GM04503 (cell line): ENCODE measurements at regions not wholly inside any gene's neighbourhood (a gene's known extent, or its start where the extent isn't known, plus 50 kb on each side); places are given as distances from the start of the nearest gene placed in this dataset.
"Not testable (repeated sequence)": the region's sequence is repeated elsewhere in the genome, so short reads cannot be mapped to it uniquely, and the experiment has no call there.

Source experiments
- DNase-seq: peaks from one replicate; pipeline ENCODE4 v3.0.0-alpha.2; 2012; ENCODE audit warnings: low read depth

GRCh38 chr20:29427201-29428060, 1830.0 kb upstream of the DEFB115 start:
- DNase-seq = no peak

GRCh38 chr20:29430531-29430930, 1826.9 kb upstream of the DEFB115 start:
- DNase-seq = no peak

DNA sequence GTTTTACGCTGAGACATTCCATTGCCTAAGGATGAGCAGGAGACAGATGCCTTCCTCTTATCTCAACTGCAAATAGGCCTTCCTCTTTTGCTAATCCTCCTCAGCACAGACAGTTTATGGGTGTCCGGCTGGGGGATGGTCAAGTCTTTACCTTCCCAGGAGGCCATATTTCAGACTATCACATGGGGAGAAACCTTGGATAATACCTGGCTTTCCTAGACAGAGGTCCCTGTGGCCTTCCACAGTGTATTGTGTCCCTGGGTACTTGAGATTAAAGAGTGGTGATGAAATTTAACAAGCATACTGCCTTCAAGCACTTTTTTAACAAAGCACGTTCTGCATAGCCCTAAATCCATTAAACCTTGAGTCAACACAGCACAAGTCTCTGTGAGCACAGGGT, 1816.7 kb upstream of the DEFB115 start:
- not testable (repeated sequence) for DNase-seq

DNA sequence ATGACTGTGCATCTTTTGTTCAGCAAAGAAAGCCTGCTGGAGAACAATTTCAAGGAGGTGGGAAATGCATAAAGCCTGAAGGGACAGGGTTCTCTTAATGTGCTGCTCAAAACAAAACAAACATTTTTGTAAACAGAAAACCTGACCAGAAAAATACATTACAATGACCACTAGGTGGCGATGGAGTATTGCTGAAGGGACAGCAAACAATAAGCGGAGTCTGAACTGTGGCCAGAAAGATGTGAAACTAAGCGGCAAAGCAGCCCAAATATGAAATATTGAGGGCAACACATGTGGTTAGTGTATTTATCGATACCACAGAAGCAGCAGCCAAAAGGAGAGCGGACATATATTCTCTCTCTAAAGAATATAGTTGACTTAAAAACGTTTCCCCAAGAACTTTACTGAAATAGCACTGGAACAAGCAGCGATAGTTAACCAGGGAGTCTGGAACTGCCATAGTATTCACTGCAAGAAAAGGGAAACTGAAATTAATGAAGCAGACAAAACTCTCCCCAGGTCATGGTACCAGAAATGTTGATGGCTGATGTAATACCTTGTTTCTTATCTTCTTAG, 1814.2 kb upstream of the DEFB115 start:
- DNase-seq = peak; percentile 15

GRCh38 chr20:29443819-29444218, 1813.6 kb upstream of the DEFB115 start:
- DNase-seq = no peak

GRCh38 chr20:29445050-29445907, 1812.2 kb upstream of the DEFB115 start:
- peak; percentile 2 for DNase-seq

DNA sequence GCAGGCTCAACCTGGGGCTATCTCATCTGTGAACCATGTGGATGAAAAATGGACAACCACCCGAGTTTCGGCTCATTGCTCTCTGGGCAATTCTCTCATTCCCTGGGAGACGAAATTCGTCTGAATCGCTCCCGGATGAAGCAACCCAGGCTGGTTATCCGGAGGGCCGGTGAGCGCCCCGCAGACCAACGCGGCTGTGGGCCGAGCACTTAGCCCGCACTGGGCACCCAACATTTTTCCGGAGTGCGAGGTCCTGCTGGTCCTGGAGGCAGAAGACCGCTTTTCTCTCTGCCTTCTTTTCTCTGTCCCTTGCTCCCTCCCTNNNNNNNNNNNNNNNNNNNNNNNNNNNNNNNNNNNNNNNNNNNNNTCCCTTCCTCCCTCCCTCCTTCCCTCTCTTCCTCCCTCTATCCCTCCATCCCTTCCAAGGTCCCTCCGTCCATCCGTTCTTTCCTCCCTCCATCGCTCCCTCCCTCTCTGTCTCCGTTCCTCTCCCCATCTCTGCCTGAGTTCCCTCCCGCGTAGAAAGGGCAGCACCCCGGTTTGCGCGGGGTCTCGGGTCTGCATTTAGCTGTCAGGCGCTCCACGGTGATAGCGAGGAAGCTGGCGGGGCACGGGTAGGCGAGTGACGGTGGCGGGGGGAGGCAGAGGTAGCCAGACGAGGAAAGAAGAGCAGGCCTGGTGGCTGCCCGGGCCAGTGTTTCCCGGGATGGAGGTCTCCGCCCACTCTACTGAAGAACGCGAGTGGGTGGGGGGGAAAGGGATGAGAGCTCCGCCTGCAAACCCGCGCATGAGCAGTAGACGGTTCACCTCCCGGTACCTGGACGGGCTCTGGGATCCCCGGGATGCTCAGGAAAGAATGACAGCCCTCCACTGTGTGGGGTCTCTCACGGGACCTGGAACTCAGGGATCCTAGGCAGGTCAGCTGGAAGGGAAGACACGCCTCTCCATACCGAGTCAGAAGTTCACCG, 1809.7 kb upstream of the DEFB115 start:
- not testable (repeated sequence) for DNase-seq

DNA sequence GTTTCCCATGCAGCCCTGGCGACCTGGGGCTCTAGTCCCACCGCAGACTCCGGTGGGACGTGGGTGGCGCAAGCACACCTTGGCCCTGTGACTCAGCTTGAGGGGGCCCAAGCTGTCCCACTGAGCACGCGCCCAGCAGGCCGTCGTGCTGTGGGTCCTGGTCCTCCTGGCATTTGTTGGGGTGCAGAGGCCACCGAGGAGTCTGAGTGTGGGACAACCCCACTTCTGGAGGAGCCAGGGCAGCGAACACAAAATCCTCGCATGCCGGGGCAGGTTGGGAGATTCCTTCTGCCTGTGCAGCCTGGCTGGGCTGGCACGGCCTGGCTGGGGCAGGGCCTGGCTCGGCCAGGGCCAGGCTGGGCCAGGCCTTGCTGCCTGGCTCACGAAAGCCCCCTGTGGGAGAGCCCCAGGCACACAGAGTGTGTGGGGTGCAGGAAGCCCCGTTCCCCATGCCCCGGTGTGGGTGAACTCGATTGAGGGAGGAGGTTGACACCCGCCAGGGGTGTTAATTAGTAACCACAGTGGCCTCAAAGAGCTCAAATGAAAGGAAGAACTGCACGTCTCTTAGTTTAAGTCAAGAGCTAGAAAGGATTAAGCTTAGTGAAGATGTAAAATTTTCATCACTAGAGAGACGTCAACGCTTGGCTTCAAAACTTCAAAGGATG, 1808.5 kb upstream of the DEFB115 start:
- DNase-seq = no peak

GRCh38 chr20:29452186-29452585, 1805.3 kb upstream of the DEFB115 start:
- no peak for DNase-seq

DNA sequence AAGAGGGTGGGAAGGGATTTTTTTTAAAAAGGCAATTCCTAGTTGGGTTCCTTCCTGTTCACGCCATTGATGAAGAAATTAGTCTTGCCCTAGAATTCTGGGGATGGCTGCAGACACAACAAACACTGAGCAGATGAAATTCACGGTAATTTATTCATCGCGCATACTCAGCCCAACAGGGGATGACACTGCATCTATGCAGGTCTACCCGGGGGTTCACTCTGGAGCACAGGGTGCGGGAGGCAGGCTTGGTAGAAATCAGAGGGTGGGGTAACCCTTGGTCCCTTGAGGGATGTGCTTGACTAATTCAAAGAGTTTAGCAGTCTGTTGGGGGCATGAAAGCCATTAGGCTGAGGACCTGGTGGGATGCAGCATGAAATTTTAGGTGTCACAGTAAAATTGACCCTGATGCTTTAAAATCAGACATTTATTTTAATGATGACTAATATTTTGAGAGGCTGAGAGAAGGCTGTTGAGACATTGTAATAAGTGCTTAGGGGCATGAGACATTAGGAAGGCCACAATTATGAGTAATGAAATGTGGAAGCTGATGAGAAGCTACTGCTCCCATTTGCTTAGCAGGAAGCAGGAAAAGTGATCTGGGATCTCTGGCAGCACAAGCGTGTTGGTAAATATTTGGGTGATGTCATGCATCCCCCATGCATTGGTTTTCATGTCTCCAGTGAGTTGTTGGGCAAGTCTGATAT, 1800.3 kb upstream of the DEFB115 start:
- DNase-seq = not testable (repeated sequence)

DNA sequence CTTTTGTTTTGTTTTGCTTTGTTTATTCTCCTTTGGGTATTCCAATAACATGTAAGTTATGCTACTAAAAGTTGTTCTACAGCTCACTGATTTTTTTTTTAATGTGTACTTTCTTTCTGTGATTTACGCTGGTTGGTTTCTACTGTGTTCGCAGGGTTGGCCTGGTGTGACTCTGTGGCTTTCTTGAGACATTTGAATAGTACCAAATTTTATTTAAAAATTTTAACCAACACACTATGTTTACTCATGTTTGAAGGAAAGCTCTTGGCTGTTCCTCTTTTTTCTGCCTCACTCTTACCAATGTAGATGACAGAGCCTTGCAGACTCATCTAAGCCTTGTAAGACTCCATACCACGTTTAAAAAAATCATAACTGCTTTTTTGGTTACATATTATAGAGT, 1784.9 kb upstream of the DEFB115 start:
- DNase-seq = no peak

DNA sequence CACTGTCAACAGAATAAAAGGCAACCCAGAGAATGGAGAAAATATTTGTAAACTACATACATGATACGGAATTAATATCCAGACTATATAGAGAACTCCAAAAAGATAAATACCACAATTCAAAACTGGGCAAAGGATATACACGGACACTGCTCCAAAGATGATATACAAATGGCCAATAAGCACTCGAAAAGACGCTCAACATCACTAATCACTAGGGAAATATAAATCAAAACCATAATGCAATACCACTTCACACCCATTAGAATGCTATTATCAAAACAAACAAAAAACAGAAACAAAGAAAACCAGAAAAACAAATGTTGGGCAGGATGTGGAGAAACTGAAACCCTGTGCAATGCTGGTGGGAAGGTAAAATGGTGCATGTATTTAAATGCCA, 1764.6 kb upstream of the DEFB115 start:
- DNase-seq = not testable (repeated sequence)

DNA sequence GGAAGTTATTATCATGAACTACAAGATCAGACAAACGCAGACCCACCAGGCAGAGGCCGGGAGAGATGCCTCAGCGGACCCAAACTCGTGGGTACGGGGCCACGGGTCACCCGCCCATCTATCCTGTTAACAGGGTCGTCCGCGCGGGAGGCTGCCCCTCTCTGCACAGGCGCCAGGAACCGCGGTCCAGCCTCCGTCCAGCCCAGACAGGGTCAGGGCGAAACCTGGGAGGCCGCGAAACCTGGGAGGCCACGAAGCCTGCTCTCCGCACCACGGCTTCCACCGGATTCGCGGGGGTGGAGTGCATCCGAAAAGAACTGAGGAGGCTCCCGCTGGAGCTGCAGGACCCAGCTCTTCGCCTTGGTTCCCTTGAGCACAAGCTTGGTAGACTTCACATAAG, 1760.7 kb upstream of the DEFB115 start:
- DNase-seq = not testable (repeated sequence)

- DNase-seq = no peak
Measured at GRCh38 chr20:29497261-29497671, 1760.2 kb upstream of the DEFB115 start.

GRCh38 chr20:29497684-29498083, 1759.8 kb upstream of the DEFB115 start:
- not testable (repeated sequence) for DNase-seq

GRCh38 chr20:29500738-29501137, 1756.7 kb upstream of the DEFB115 start:
- not testable (repeated sequence) for DNase-seq

GRCh38 chr20:29514634-29515033, 1742.8 kb upstream of the DEFB115 start:
- not testable (repeated sequence) for DNase-seq

GRCh38 chr20:29516847-29517246, 1740.6 kb upstream of the DEFB115 start:
- not testable (repeated sequence) for DNase-seq

DNA sequence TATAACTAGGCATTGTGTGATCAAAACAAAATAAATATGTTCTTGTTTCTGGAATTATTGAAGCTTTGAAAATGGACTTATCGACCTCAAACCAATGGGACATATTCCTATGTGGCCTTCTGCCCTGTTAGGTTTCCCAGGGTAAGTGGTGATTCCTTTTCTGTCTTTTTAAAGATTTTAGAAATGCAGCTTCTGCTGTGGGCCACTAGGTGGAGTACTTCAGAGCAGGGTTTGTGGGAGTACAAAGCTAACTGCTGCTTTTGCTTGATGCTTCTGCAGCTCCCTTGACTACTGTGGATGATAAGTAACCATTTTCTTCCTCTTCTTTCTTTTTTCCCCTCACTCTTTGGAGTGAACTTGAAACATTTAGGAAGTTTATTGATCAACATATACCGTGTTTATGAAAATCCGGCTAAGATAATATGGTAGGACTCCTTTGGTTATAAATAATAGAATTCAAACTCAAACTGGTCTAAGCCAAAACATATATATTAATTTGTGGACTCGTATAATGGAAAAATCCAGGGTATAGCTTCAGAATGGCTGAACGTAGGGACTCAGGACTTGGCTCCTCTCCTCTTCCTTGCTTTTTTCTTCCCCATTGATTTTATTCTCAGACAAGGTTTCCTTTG, 1737.7 kb upstream of the DEFB115 start:
- DNase-seq = not testable (repeated sequence)
